GM18868 (cell line): ENCODE measurements at regions not wholly inside any gene's neighbourhood (a gene's known extent, or its start where the extent isn't known, plus 50 kb on each side); places are given as distances from the start of the nearest gene placed in this dataset.

Source experiments
- ATAC-seq: cut with Tn5 transposase; IDR thresholded peaks from one replicate; pipeline ENCODE4 v1.9.1; 2021; ENCODE audit warnings: mild to moderate bottlenecking, moderate library complexity; ENCODE audit not compliant: unreplicated experiment

- no peak for ATAC-seq
Measured at GRCh38 chr14:54088271-54088670, 131.6 kb upstream of the BMP4 start.

GRCh38 chr14:54090274-54090673 lies 133.6 kb upstream of the BMP4 start:
- no peak for ATAC-seq

DNA sequence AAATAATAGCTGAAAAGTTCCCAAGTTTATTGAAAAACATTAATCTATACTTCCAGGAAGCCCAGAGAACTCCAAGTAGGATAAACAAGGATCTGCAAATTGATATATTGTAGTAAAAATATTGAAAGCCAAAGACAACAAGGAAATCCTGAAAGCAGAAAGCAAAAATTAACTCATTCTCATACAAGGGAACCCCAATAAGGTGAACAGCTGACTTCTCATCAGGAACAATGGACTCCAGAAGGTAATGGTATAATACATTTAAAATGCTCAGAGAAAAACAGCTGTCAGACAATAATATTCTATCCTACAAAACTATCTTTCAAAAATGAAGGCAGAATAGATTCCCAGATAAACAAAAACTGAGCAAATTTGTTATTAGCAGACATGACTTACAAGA lies 138.1 kb upstream of the BMP4 start:
- no peak for ATAC-seq

- no peak for ATAC-seq
Measured at GRCh38 chr14:54098536-54098935, 141.9 kb upstream of the BMP4 start.

- ATAC-seq, result no peak
Measured at GRCh38 chr14:54102051-54102456, 145.4 kb upstream of the BMP4 start.

GRCh38 chr14:54102530-54102929 lies 145.9 kb upstream of the BMP4 start:
- ATAC-seq, result no peak

GRCh38 chr14:54104601-54105145 lies 148.0 kb upstream of the BMP4 start:
- ATAC-seq, result no peak

DNA sequence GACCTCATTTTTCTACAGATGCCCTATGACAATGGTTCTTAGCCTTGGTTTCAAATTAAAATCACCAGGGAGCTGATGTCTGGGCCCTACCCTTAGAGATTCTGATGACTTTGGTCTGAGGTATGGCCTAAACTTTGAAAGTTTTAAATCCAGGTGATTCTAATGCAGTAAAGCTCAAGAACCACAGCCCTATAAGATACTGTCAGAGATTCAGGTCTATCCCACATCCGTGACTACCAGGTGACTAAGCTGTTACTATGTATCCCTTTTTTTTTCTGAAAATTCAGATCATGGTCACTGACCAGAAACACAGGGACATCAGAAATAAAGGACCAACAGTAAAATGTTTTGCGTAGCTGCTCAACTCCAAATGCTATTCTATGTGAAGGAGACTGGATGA lies 148.8 kb upstream of the BMP4 start:
- no peak for ATAC-seq

- ATAC-seq, result no peak
Measured at GRCh38 chr14:54105898-54106297, 149.3 kb upstream of the BMP4 start.

DNA sequence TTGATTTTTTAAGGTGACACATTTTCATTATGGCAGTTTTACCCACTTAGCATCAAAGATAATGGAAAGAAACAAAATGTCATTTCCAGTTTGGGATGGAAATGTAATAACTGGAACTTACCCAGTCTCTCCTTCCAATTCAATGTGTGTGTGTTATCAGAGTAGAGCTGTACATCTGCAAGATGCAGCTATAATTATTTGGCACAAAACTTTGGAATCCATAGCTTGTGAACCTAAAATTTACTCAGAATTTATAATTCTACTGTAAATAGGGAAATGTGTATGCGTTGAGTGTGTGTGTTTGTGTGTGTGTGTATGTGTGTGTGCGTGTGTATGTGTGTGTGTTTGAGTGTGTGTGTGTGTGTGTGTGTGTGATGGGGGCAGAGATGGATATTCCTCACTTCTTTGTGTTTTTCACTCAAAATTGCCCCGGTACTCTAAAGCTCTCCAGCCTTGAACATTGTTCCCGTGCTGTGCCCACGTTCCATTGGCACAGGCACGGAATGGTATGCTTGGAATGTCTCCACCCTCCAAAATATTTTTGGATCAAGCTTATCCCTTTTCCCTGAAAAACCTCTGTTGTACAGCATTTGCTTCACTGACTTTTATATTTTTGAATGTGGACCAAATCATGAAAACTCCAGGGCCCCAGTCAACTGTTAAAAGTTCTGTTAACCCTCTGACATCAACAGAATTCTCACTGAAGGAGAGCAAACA lies 150.2 kb upstream of the BMP4 start:
- no peak for ATAC-seq

GRCh38 chr14:54108481-54109471 lies 152.2 kb upstream of the BMP4 start:
- no peak for ATAC-seq

DNA sequence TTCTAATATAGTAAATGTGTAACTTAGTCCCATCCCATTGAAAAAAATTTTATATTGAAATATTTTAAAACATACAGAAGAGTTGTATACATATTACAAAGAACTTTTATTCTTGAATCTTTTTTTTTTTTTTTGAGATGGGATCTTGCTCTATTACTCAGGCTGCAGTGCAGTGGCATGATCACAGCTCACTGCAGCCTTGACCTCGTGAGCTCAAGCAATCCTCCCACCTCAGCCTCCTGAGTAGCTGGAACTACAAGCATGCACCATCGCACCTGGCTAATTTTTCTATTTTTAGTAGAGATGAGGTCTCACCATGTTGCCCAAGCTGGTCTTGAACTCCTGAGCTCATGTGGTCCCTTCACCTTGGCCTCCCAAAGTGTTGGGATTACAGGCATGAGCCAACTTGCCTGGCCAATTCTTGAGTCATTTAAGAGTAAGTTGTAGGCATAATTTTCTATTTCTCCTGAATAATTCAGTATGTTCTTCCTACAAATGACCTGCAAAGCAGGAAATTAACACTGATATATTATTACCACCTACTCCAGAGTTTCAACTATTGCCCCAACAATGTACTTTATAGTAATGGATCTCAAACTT lies 153.0 kb upstream of the BMP4 start:
- ATAC-seq, result no peak

DNA sequence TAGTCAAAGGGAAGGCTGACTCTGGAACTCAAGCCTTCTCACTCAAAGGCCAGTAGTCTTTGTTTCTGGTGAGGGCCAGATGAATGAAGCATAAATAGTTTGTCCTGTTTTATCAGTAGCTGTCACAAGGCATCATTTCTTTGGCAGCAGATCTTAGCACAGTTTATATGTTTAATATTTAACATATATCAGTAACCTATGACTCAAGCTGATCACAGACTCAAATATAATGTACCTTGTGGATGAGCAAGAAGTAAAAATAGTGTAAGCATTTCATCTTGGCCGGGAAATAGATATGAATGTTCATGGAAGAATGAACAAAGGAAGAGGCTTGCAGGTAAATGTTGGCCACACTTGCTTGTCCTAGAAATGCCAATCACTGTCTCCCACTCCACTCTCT lies 158.3 kb upstream of the BMP4 start:
- ATAC-seq, result no peak

- no peak for ATAC-seq
Measured at GRCh38 chr14:54116198-54116885, 159.7 kb upstream of the BMP4 start.

- ATAC-seq, result no peak
Measured at GRCh38 chr14:54116972-54117371, 160.3 kb upstream of the BMP4 start.

DNA sequence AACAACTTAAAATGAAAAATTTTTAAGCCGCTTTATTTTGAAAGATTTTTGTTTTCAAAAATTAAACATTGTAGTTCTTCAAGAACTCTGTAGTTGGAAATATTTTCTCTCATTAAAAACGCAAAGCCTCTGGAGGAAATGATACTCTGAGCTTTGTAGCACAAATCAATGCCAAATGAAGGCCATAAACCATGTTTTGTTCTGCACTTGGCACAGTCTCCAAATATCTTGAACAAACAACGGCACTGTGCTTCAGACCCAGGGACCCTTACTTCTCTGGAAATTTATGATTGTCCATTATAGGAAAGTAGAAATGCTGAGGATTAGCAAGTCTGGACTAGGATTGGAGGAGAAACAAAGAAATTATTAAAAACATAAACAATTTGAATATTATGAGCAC lies 160.8 kb upstream of the BMP4 start:
- ATAC-seq, result no peak

DNA sequence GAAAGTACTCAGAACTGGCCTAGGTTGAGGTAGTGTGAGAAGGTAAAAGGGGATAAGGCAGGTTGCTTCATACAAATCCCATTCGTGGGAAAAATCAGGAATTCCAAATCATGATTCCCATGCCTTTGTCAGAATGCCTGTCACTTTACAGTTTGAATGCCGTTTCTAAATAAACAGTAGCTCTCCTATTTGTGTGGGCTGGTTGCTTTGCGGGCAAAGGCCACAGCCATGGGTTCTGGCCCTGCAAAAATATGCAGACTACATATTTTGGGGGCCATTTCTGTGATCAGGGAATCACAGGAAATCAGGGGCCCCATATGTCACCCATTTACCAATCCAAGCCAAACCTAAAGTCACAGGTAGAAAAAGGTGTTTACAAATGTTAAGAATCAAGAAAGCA lies 161.3 kb upstream of the BMP4 start:
- ATAC-seq, result no peak

DNA sequence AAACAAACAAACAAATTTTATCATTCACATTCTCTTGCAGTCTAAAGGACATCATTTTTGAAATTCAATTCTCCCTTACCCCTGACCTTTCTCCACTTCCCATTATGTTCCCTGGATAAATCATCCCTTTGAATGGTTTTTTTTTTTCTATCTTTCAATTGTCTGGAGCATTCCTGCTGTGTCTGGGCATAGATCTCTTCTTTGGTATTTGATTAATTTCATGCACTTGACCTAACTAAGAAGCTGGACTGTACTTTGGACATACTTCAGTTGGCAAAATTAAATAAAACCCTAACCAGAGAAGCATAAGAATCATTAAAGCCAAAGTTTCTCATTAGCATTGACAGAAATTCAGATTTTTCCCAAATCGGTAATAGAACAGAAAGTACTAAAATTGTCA lies 163.6 kb upstream of the BMP4 start:
- ATAC-seq, result no peak

DNA sequence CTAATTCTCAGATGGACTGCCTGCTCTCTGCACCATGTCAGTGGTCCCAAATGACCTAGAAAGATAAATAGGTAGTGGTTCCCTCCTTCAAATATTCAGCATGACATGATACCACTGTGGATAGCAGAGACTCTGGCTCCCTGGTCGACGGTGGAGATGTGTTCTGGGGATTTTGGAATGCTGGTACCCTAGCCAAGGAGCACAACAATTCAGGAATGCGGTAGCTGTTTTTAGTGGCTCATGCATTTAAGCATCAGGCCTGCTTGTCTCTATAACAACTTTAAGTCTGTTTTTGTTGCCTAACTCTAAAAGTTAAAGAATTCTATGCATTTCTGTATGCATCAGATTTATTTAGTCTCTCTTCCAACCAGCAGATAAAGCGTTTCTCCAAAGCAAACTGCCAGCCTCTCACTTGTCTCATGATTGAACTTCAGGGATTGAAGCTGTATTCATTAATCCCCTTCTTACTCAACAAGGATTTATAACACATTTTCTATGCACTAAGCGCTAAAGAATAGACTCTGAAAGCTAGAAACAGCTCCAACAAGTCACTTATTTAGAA lies 164.9 kb upstream of the BMP4 start:
- ATAC-seq, result no peak

GRCh38 chr14:54123841-54124240 lies 167.2 kb upstream of the BMP4 start:
- no peak for ATAC-seq

DNA sequence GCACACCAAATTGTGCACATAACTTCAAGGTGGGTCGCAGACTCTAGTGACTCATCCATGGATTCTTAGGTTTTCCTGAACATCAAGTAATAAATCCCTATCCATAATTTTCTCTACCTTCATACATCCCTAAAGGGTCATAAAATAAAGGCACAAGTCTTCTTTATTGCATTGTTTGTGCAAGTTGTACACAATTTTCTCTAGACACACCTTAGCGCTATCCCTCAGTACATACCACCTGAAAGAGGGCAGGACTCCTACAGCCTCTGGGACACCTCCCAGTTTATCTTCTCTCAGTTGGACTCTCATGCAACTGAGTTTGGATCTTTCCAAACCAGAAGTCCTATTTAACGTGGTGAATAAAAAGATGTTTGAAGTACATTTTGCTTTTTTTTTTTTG lies 168.5 kb upstream of the BMP4 start:
- ATAC-seq, result no peak
